HG02642 (cell line): ENCODE measurements at regions not wholly inside any gene's neighbourhood (a gene's known extent, or its start where the extent isn't known, plus 50 kb on each side); places are given as distances from the start of the nearest gene placed in this dataset.

Experiments used
- ATAC-seq: cut with Tn5 transposase; IDR thresholded peaks from one replicate; pipeline ENCODE4 v1.9.1; 2021; ENCODE audit warnings: mild to moderate bottlenecking; ENCODE audit not compliant: unreplicated experiment, poor library complexity

DNA sequence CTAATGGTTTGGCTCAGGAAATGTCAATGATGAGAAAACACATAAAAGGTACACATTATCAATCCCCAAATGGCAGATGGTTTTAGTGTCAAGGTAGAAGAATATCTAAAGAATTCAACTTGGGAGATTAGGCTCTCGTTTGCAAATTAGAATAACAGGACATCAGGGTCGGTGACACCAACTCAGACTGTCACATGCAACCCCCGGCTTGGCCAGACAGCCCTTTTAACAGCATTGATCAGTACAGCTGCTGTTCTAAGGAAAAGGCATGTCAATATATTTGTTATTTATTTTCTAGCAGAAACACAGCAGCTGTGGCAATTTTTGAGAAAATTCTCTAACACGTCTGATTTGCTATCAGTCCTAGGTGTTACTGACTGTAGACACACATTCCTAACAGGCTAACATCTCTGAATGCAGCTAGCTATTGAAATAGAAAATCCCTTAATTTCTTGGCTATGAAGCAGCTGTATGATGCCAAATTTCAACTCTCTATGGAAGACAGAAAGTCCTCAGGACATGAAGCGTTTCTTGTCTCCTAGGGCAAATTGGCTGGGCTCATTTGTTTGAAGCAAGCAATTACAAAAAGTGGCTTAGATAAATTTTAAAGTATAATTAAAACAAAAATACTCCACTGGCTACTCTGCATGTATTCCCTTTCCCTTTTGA is 269.0 kb upstream of the CXXC4 start:
- no peak for ATAC-seq

- no peak for ATAC-seq
Observed at GRCh38 chr4:104766676-104767075, 272.0 kb upstream of the CXXC4 start.

DNA sequence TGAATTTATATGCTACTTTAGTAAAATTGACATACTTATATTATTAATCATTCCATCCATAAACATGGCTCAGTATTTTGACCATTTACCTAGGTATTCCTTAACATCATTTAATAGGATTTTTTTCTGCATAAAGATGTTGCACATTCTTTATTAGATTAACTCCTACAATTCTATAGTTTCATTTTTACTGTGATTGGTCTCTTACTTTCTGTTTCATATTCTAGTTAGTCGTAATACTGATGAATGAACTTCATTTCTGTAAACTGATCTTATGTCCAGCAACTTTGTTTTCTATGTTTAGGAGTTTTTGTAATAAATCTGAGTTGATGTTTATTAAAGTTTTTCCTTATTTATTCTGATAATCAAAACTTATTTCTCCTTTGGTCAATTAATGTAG is 278.2 kb upstream of the CXXC4 start:
- ATAC-seq: peak; percentile 67

DNA sequence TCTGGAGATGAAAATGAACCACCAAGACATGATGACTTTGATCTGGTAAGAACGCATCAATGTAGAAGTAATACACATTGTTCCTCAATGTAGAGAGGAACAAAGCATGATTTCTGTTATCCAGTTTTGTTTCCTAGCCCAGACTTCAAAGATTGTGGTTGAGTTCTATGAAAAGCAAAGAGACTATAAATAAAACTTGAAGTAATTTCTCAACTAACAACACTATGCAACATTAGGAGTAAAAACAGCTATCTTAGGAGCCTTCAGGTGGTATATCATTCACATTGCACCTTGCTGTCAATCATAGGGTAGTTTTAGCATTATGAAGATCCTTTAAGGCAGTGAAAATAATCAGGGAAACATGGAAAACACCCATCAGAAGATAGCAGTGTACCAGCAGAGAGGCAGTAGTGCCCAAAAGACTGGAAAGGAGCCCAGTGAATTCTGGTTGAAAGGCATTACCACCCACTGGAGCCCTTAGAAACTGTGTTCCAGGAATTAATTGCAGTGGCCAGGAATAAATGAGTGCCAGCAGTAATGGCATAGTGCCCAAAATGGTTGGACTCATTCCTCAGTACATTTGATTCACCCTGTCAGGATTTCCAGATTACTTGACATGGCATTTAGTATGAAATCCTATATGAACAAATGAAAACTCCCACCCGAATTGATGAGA is 300.7 kb upstream of the CXXC4 start:
- ATAC-seq: no peak

DNA sequence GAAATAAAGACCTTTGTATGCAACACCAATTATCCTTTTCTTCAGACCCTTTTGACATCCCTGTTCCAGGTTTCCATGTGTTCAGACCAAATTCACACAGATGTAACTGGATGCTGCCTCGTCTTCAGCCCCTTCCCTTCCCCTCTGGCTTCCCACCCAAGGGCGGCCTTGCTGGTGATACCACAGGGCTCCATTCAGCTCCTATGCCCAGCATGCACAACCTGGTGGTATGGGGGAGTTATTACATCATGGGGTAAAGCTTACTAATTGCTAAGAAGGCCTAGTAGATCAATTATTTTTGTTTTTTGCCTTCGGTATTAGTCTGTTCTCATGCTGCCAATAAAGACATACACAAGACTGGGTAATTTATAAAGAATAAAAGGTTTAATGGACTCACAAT is 317.0 kb upstream of the CXXC4 start:
- ATAC-seq: no peak

GRCh38 chr4:104815665-104816064 is 321.0 kb upstream of the CXXC4 start:
- peak; percentile 70 for ATAC-seq

DNA sequence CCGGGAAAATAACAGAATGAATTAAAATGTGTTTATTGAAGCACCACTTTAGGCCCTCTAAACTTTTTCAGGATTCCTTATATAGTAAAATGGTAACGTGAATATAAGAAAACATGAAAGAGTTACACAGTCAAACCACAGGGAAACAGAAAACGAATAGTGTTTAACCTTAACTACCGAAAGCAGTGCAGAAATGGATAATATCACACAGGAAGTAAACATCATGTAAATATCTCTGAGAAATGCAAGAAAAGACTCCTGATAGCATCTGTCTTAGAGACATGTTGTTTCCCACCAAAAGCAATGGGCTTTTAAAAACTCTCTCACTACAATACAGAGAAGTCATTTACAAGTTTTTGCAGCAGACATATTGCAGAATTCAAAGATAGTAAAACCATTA is 323.9 kb upstream of the CXXC4 start:
- no peak for ATAC-seq

- no peak for ATAC-seq
Observed at GRCh38 chr4:104826171-104826570, 320.5 kb upstream of the TET2 start.

GRCh38 chr4:104829761-104830160 is 316.9 kb upstream of the TET2 start:
- ATAC-seq: no peak

- peak; percentile 54 for ATAC-seq
Observed at GRCh38 chr4:104848597-104849225, 298.0 kb upstream of the TET2 start.

DNA sequence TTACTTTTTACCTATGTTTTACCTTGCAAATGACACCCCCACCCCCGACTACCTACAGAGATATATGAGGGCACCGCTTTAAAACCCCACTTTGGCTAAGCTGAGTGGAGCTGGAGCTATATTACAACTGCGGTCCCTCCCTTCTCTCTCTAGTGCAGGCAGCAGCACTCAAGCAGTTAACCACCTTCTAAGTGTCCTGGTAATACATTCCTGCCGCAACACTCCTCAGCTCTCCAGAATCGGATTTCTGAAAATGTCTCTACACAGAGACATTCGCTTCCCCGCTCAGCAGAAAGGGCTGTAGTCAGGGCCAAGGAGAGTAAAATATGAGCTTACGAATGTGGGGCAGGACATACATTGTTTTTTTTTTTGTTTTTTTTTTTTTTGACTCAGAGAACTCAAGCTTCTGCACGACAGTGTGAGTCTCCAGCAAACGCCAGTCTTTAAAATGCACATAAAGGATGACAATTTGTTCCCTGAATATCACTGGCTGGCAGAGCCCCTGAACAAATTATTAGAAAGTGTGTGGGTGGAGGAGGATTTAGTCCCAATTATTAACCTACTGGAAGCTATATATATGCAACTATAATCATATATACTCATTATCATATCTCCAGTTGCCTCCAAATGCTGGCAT is 287.0 kb upstream of the TET2 start:
- no peak for ATAC-seq

- ATAC-seq: peak; percentile 93
Observed at GRCh38 chr4:104860238-104861123, 286.2 kb upstream of the TET2 start.

DNA sequence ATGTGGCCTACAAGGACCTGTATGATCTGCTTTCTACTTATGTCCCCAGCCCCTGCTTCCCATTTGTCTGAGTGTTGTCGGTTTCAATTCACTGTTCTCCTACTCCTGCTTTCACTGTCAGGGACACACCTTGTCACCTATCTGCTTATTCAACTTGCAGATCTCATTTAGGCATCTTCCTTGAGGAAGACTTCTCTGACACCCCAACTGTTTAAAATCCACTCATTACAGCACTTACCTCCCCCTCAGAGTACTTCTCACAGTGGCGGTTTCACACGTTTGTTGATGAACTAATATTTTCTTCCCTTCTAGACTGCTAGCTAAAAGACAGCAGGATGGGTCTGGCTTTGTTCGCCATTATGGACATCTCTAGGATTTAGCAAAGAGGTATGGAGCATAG is 279.9 kb upstream of the TET2 start:
- ATAC-seq: no peak

GRCh38 chr4:104868533-104868932 is 278.1 kb upstream of the TET2 start:
- ATAC-seq: peak; percentile 32

- ATAC-seq: peak; percentile 92
Observed at GRCh38 chr4:104868958-104869357, 277.7 kb upstream of the TET2 start.

- ATAC-seq: no peak
Observed at GRCh38 chr4:104869831-104870230, 276.8 kb upstream of the TET2 start.

DNA sequence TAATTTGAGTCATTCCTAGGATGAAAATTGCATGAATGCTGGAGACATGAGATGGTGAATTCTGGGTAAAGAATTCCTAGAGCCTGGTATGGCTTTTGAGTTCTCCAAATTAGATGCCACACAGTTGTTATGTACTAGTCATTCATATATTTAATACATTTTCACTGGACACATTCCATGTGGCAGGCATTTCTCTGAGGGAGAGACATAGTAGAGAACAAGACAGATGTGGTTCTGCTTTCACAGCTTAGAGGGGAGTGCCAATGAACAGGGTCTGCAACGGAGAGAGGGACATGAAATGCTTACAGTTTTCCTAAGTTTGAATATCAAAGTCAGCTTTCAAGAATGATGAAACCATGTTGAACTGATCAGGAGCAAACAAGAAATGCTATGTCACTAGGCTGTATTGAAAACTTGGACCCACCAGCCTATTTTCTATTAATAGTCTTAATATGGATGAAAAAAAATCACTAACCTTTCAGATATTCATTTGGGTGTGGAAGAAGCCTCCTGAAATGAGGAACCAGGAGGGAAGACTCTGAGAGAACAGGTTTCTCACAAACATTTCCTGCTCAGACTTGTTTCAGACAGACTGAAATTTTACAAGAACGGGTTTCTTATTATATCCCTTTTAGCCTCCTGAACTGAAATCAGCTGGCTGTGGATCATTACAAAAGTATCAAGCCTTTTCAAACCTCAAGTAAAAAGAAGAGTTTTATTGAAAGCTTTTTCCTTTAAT is 276.0 kb upstream of the TET2 start:
- peak; percentile 32 for ATAC-seq

GRCh38 chr4:104878936-104879335 is 267.7 kb upstream of the TET2 start:
- ATAC-seq: no peak

DNA sequence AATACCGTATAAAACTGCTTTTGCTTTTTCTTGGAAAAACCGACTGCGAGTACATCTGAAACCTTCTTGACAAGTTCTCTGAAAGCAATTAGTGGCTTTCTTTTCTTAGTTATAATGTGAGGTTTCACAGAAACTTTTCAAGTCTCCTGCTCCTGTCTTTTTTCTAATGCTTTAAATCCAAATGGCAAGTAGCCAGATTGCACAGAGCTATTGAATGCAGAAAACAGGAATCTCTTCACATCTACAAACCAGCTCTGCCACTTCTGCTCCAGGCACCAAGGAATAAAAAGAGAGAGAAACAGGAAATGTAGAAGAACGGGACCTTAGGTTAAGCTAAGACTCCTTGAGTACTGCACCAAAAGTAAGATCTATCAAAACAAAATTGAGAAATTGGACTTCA is 267.3 kb upstream of the TET2 start:
- ATAC-seq: peak; percentile 51

GRCh38 chr4:104879854-104880253 is 266.8 kb upstream of the TET2 start:
- ATAC-seq: no peak
